ENCODE measurements at regions not wholly inside any gene's neighbourhood (a gene's known extent, or its start where the extent isn't known, plus 50 kb on each side); places are given as distances from the start of the nearest gene placed in this dataset.

DNA sequence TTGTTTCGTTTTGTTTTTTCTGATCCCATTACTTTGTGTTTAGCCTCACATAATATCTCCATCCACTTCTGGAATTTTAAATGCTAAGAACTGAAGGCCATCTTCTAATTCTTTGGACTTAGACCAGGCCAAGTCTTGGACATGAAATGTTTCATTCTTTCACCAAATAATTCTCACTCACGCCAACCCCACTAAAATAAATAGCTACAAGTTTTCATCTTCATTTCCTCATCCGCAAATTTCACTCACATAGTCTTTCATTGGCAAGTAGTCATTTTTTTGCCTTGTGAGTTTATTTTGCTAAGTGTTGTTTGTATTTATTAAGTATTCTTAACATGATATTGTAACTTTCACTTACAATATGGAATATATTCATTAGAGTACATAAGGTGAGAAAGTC lies 1188.6 kb upstream of the SEMA6A start:
- TF ChIP-seq BHLHE40 (IDR thresholded peaks at IDR 0.05; ENCODE audit: low read depth, low read length), result no peak
- TF ChIP-seq, protein P1, sequence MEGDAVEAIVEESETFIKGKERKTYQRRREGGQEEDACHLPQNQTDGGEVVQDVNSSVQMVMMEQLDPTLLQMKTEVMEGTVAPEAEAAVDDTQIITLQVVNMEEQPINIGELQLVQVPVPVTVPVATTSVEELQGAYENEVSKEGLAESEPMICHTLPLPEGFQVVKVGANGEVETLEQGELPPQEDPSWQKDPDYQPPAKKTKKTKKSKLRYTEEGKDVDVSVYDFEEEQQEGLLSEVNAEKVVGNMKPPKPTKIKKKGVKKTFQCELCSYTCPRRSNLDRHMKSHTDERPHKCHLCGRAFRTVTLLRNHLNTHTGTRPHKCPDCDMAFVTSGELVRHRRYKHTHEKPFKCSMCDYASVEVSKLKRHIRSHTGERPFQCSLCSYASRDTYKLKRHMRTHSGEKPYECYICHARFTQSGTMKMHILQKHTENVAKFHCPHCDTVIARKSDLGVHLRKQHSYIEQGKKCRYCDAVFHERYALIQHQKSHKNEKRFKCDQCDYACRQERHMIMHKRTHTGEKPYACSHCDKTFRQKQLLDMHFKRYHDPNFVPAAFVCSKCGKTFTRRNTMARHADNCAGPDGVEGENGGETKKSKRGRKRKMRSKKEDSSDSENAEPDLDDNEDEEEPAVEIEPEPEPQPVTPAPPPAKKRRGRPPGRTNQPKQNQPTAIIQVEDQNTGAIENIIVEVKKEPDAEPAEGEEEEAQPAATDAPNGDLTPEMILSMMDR (IDR thresholded peaks at IDR 0.05), result no peak
- TF ChIP-seq POLR2A (IDR thresholded peaks at IDR 0.05; ENCODE audit: low read length), result no peak
- TF ChIP-seq, protein P2, sequence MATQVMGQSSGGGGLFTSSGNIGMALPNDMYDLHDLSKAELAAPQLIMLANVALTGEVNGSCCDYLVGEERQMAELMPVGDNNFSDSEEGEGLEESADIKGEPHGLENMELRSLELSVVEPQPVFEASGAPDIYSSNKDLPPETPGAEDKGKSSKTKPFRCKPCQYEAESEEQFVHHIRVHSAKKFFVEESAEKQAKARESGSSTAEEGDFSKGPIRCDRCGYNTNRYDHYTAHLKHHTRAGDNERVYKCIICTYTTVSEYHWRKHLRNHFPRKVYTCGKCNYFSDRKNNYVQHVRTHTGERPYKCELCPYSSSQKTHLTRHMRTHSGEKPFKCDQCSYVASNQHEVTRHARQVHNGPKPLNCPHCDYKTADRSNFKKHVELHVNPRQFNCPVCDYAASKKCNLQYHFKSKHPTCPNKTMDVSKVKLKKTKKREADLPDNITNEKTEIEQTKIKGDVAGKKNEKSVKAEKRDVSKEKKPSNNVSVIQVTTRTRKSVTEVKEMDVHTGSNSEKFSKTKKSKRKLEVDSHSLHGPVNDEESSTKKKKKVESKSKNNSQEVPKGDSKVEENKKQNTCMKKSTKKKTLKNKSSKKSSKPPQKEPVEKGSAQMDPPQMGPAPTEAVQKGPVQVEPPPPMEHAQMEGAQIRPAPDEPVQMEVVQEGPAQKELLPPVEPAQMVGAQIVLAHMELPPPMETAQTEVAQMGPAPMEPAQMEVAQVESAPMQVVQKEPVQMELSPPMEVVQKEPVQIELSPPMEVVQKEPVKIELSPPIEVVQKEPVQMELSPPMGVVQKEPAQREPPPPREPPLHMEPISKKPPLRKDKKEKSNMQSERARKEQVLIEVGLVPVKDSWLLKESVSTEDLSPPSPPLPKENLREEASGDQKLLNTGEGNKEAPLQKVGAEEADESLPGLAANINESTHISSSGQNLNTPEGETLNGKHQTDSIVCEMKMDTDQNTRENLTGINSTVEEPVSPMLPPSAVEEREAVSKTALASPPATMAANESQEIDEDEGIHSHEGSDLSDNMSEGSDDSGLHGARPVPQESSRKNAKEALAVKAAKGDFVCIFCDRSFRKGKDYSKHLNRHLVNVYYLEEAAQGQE (IDR thresholded peaks at IDR 0.05), result no peak
- TF ChIP-seq EP300 (IDR thresholded peaks at IDR 0.05), result no peak
- no peak for TF ChIP-seq CBX2 (IDR thresholded peaks at IDR 0.05; ENCODE audit: borderline replicate concordance, low read depth)
- TF ChIP-seq KDM1A (IDR thresholded peaks at IDR 0.05; ENCODE audit: low read depth), result no peak
- TF ChIP-seq CHD4 (IDR thresholded peaks at IDR 0.05; ENCODE audit: borderline replicate concordance), result no peak
- TF ChIP-seq SMC3 (IDR thresholded peaks at IDR 0.05), result no peak
- no peak for TF ChIP-seq MYC (IDR thresholded peaks at IDR 0.05; ENCODE audit: borderline replicate concordance, low read length)
- TF ChIP-seq, protein P3, sequence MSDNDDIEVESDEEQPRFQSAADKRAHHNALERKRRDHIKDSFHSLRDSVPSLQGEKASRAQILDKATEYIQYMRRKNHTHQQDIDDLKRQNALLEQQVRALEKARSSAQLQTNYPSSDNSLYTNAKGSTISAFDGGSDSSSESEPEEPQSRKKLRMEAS (IDR thresholded peaks at IDR 0.05), result no peak
- TF ChIP-seq, protein P4, sequence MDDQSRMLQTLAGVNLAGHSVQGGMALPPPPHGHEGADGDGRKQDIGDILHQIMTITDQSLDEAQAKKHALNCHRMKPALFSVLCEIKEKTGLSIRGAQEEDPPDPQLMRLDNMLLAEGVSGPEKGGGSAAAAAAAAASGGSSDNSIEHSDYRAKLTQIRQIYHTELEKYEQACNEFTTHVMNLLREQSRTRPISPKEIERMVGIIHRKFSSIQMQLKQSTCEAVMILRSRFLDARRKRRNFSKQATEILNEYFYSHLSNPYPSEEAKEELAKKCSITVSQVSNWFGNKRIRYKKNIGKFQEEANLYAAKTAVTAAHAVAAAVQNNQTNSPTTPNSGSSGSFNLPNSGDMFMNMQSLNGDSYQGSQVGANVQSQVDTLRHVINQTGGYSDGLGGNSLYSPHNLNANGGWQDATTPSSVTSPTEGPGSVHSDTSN (IDR thresholded peaks at IDR 0.05), result no peak
